Activated CD8-positive, alpha-beta T cell treated with anti-CD3 and anti-CD28 coated beads, Interleukin-2, amount 10 ng/mL, durations not matched to agents 7 days and 5 days (primary cell): ENCODE measurements at regions not wholly inside any gene's neighbourhood (a gene's known extent, or its start where the extent isn't known, plus 50 kb on each side); places are given as distances from the start of the nearest gene placed in this dataset.

Experiments used
- ATAC-seq: fragments of 150-1000 bp; cut with Tn5 transposase; one replicate; pipeline ENCODE4 v1.10.0; 2021; ENCODE audit warnings: moderate library complexity
- CTCF ChIA-PET: fragments of 350-600 bp; sonication (Branson Sonifier 250); formaldehyde crosslinking; loops from one replicate; lab custom pipeline; 2021; ENCODE audit warnings: antibody characterized with exemption; lab: Charles Lee
- POLR2A ChIA-PET: fragments of 350-600 bp; sonication (Branson Sonifier 250); formaldehyde crosslinking; loops from one replicate; lab custom pipeline; 2021; ENCODE audit warnings: antibody characterized with exemption; lab: Charles Lee
- DNase-seq: peaks from one replicate; pipeline ENCODE4 v3.0.0-alpha.2; 2020
- H3K27ac Mint-ChIP-seq: one replicate; pipeline ENCODE4 v1.8.0; 2021; ENCODE audit warnings: mild to moderate bottlenecking, mixed read lengths
- H3K27me3 Mint-ChIP-seq: one replicate; pipeline ENCODE4 v1.8.0; 2021; ENCODE audit warnings: low read depth, mixed read lengths
- H3K36me3 Mint-ChIP-seq: one replicate; pipeline ENCODE4 v1.8.0; 2021; ENCODE audit warnings: low read depth, mixed read lengths
- H3K4me1 Mint-ChIP-seq: one replicate; pipeline ENCODE4 v1.8.0; 2021; ENCODE audit warnings: low read depth, mixed read lengths
- H3K4me3 Mint-ChIP-seq: one replicate; pipeline ENCODE4 v1.8.0; 2021; ENCODE audit warnings: mild to moderate bottlenecking, mixed read lengths
- H3K9me3 Mint-ChIP-seq: one replicate; pipeline ENCODE4 v1.8.0; 2022; ENCODE audit warnings: mixed read lengths; ENCODE audit not compliant: insufficient read depth

- POLR2A ChIA-PET, result no interaction called here
- DNase-seq, result no peak
- H3K9me3 Mint-ChIP-seq, result peaks cover 19% of the 10 kb centered on the region
- H3K27me3 Mint-ChIP-seq, result no peaks in the 10 kb centered on the region
- CTCF ChIA-PET, result no interaction called here
- H3K4me1 Mint-ChIP-seq, result no peaks in the 10 kb centered on the region
- no peak overlapping the region for H3K4me3 Mint-ChIP-seq
- ATAC-seq, result no peak
- H3K36me3 Mint-ChIP-seq, result no peaks in the 10 kb centered on the region
- no peak overlapping the region for H3K27ac Mint-ChIP-seq
Measured at GRCh38 chr13:89828506-89828905, 1519.0 kb upstream of the MIR17HG start.

GRCh38 chr13:89831157-89831556, 1516.3 kb upstream of the MIR17HG start:
- H3K4me1 Mint-ChIP-seq, result no peaks in the 10 kb centered on the region
- H3K36me3 Mint-ChIP-seq, result no peaks in the 10 kb centered on the region
- no peaks in the 10 kb centered on the region for H3K27me3 Mint-ChIP-seq
- no peak overlapping the region for H3K4me3 Mint-ChIP-seq
- DNase-seq (no peak), ATAC-seq (no peak)
- no peak overlapping the region for H3K27ac Mint-ChIP-seq
- ChIA-PET POLR2A (no interaction called here), CTCF (no interaction called here)
- peaks cover 24% of the 10 kb centered on the region for H3K9me3 Mint-ChIP-seq

GRCh38 chr13:89832827-89833226, 1514.7 kb upstream of the MIR17HG start:
- ATAC-seq, result no peak
- Mint-ChIP-seq H3K9me3 (peaks cover 30% of the 10 kb centered on the region), H3K4me3 (no peak overlapping the region), H3K4me1 (no peaks in the 10 kb centered on the region), H3K36me3 (no peaks in the 10 kb centered on the region), H3K27ac (no peak overlapping the region), H3K27me3 (no peaks in the 10 kb centered on the region)
- ChIA-PET CTCF (no interaction called here), POLR2A (no interaction called here)
- no peak for DNase-seq

- ATAC-seq (no peak), DNase-seq (no peak)
- H3K9me3 Mint-ChIP-seq, result peaks cover 10% of the 10 kb centered on the region
- H3K4me3 Mint-ChIP-seq, result no peak overlapping the region
- ChIA-PET POLR2A (no interaction called here), CTCF (no interaction called here)
- no peak overlapping the region for H3K27ac Mint-ChIP-seq
- H3K36me3 Mint-ChIP-seq, result no peaks in the 10 kb centered on the region
- H3K4me1 Mint-ChIP-seq, result no peaks in the 10 kb centered on the region
- H3K27me3 Mint-ChIP-seq, result no peaks in the 10 kb centered on the region
Measured at GRCh38 chr13:89843621-89844020, 1503.9 kb upstream of the MIR17HG start.

- H3K27me3 Mint-ChIP-seq, result no peaks in the 10 kb centered on the region
- H3K4me3 Mint-ChIP-seq, result no peak overlapping the region
- DNase-seq, result no peak
- ATAC-seq, result no peak
- no peaks in the 10 kb centered on the region for H3K36me3 Mint-ChIP-seq
- H3K27ac Mint-ChIP-seq, result no peak overlapping the region
- H3K4me1 Mint-ChIP-seq, result no peaks in the 10 kb centered on the region
- POLR2A ChIA-PET, result no interaction called here
- CTCF ChIA-PET, result no interaction called here
- H3K9me3 Mint-ChIP-seq, result peaks cover 15% of the 10 kb centered on the region
Measured at GRCh38 chr13:89845874-89846273, 1501.6 kb upstream of the MIR17HG start.

GRCh38 chr13:89846926-89847585, 1500.4 kb upstream of the MIR17HG start:
- Mint-ChIP-seq H3K4me3 (no peak overlapping the region), H3K27ac (no peak overlapping the region), H3K27me3 (no peaks in the 10 kb centered on the region), H3K4me1 (no peaks in the 10 kb centered on the region), H3K9me3 (peaks cover 19% of the 10 kb centered on the region), H3K36me3 (no peaks in the 10 kb centered on the region)
- ChIA-PET CTCF (no interaction called here), POLR2A (no interaction called here)
- ATAC-seq, result no peak
- no peak for DNase-seq

- Mint-ChIP-seq H3K27ac (no peak overlapping the region), H3K9me3 (peaks cover 25% of the 10 kb centered on the region), H3K4me1 (no peaks in the 10 kb centered on the region), H3K4me3 (no peak overlapping the region), H3K27me3 (no peaks in the 10 kb centered on the region), H3K36me3 (no peaks in the 10 kb centered on the region)
- ChIA-PET CTCF (no interaction called here), POLR2A (no interaction called here)
- ATAC-seq (no peak), DNase-seq (no peak)
Measured at GRCh38 chr13:89852570-89852969, 1494.9 kb upstream of the MIR17HG start.

GRCh38 chr13:89856512-89856911, 1491.0 kb upstream of the MIR17HG start:
- Mint-ChIP-seq H3K4me1 (no peaks in the 10 kb centered on the region), H3K27ac (no peak overlapping the region), H3K4me3 (no peak overlapping the region), H3K36me3 (no peaks in the 10 kb centered on the region), H3K27me3 (no peaks in the 10 kb centered on the region), H3K9me3 (peaks cover 21% of the 10 kb centered on the region)
- DNase-seq (no peak), ATAC-seq (no peak)
- CTCF ChIA-PET, result no interaction called here
- POLR2A ChIA-PET, result no interaction called here

GRCh38 chr13:89857502-89857901, 1490.0 kb upstream of the MIR17HG start:
- Mint-ChIP-seq H3K27ac (no peak overlapping the region), H3K9me3 (peaks cover 19% of the 10 kb centered on the region), H3K27me3 (no peaks in the 10 kb centered on the region), H3K4me3 (no peak overlapping the region), H3K4me1 (no peaks in the 10 kb centered on the region), H3K36me3 (no peaks in the 10 kb centered on the region)
- CTCF ChIA-PET, result no interaction called here
- POLR2A ChIA-PET, result no interaction called here
- no peak for DNase-seq
- no peak for ATAC-seq

- no peak for ATAC-seq
- Mint-ChIP-seq H3K4me1 (no peaks in the 10 kb centered on the region), H3K9me3 (peaks cover 16% of the 10 kb centered on the region), H3K36me3 (no peaks in the 10 kb centered on the region), H3K4me3 (no peak overlapping the region), H3K27ac (no peak overlapping the region), H3K27me3 (no peaks in the 10 kb centered on the region)
- DNase-seq, result no peak
- ChIA-PET CTCF (no interaction called here), POLR2A (no interaction called here)
Measured at GRCh38 chr13:89862011-89862690, 1485.3 kb upstream of the MIR17HG start.

- H3K27me3 Mint-ChIP-seq, result no peaks in the 10 kb centered on the region
- no peak overlapping the region for H3K27ac Mint-ChIP-seq
- CTCF ChIA-PET, result no interaction called here
- DNase-seq (no peak), ATAC-seq (no peak)
- H3K36me3 Mint-ChIP-seq, result no peaks in the 10 kb centered on the region
- no peak overlapping the region for H3K4me3 Mint-ChIP-seq
- peaks cover 21% of the 10 kb centered on the region for H3K9me3 Mint-ChIP-seq
- no peaks in the 10 kb centered on the region for H3K4me1 Mint-ChIP-seq
- POLR2A ChIA-PET, result no interaction called here
Measured at GRCh38 chr13:89862691-89863036, 1484.8 kb upstream of the MIR17HG start.

GRCh38 chr13:89865164-89866064, 1482.1 kb upstream of the MIR17HG start:
- ATAC-seq (no peak), DNase-seq (no peak)
- no peaks in the 10 kb centered on the region for H3K27me3 Mint-ChIP-seq
- ChIA-PET POLR2A (no interaction called here), CTCF (no interaction called here)
- no peak overlapping the region for H3K27ac Mint-ChIP-seq
- H3K4me1 Mint-ChIP-seq, result no peaks in the 10 kb centered on the region
- no peaks in the 10 kb centered on the region for H3K36me3 Mint-ChIP-seq
- peaks cover 23% of the 10 kb centered on the region for H3K9me3 Mint-ChIP-seq
- H3K4me3 Mint-ChIP-seq, result no peak overlapping the region
